ENCODE measurements at regions not wholly inside any gene's neighbourhood (a gene's known extent, or its start where the extent isn't known, plus 50 kb on each side); places are given as distances from the start of the nearest gene placed in this dataset.

DNA sequence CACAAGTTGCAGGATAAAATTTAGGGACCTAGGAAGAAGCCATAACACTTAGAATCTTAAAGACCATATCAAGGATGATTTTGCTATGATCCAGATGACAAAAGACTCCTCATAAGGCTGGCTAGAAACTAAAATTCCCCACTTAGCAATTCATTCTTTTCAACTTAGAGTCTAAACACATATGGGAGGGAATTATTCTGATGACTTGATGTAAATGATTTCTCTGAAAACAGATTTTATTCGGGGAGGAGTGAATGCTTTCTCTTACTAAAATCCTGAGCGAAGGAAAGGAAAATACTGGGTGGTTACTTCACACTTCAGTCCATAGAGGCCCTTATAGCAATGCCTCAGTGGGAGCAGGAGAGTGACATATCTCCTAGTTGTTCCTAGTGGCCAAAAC lies 138.7 kb upstream of the SORCS1 start:
- Histone ChIP-seq H2AFZ (replicated peaks; ENCODE audit: low read length, poor library complexity) (no peak overlapping the region), H2BK15ac (ENCODE audit: low read depth, low read length) (no peak overlapping the region), H2BK20ac (ENCODE audit: low read depth, low read length) (no peak overlapping the region), H3K4me3 (ENCODE audit: insufficient read depth, low read depth, low read length) (no peak overlapping the region), H2AK5ac (ENCODE audit: low read depth, low read length) (no peak overlapping the region), H4K20me1 (ENCODE audit: insufficient read depth, low read length) (no peaks in the 10 kb centered on the region), H3K27me3 (ENCODE audit: control insufficient read depth, insufficient read depth, low read length) (no peaks in the 10 kb centered on the region), H3K18ac (ENCODE audit: low read depth, low read length) (no peak overlapping the region), H2AK9ac (replicated peaks; ENCODE audit: low read depth, low read length, poor library complexity) (no peak overlapping the region), H3K27ac (ENCODE audit: insufficient read depth, low read length) (no peak overlapping the region), H3K9me3 (ENCODE audit: control insufficient read depth, insufficient read depth, low read length) (peaks cover 9% of the 10 kb centered on the region), H2BK120ac (ENCODE audit: low read depth, low read length) (no peak overlapping the region), H3K23ac (ENCODE audit: low read depth, low read length) (no peak overlapping the region), H3K4me2 (ENCODE audit: low read depth, low read length) (no peak overlapping the region), H4K5ac (ENCODE audit: low read depth, low read length) (no peak overlapping the region), H3K56ac (ENCODE audit: extremely low read depth, insufficient read depth, low read length) (no peak overlapping the region), H2BK5ac (ENCODE audit: low read depth, low read length, poor library complexity, severe bottlenecking) (no peak overlapping the region), H3K79me1 (ENCODE audit: low read depth in 1 of 2, low read length in 2 of 2) (no peaks in the 10 kb centered on the region), H3K4me1 (ENCODE audit: control insufficient read depth, insufficient read depth, low read length) (no peaks in the 10 kb centered on the region), H3K14ac (replicated peaks; ENCODE audit: low read depth, low read length) (no peak overlapping the region), H3K36me3 (ENCODE audit: control insufficient read depth, insufficient read depth, low read length) (no peaks in the 10 kb centered on the region), H3K4ac (ENCODE audit: low read depth, low read length) (no peak overlapping the region), H3K9ac (ENCODE audit: low read depth, low read length) (no peak overlapping the region), H4K91ac (ENCODE audit: insufficient read depth, low read depth, low read length) (no peak overlapping the region), H3K9me1 (ENCODE audit: insufficient read depth, low read length) (no peaks in the 10 kb centered on the region), H4K8ac (ENCODE audit: low read depth in 2 of 2, low read length in 2 of 2) (no peak overlapping the region)
- no TSS peak for BruUV-seq (replicated peaks)
- TF ChIP-seq, protein P1, sequence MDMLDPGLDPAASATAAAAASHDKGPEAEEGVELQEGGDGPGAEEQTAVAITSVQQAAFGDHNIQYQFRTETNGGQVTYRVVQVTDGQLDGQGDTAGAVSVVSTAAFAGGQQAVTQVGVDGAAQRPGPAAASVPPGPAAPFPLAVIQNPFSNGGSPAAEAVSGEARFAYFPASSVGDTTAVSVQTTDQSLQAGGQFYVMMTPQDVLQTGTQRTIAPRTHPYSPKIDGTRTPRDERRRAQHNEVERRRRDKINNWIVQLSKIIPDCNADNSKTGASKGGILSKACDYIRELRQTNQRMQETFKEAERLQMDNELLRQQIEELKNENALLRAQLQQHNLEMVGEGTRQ (IDR thresholded peaks at IDR 0.05; ENCODE audit: low read depth, low read length), result no peak
- TF ChIP-seq SMC3 (IDR thresholded peaks at IDR 0.05; ENCODE audit: low read depth, low read length) (no peak), RAD21 (IDR thresholded peaks at IDR 0.05; ENCODE audit: low read length) (no peak), BHLHE40 (IDR thresholded peaks at IDR 0.05; ENCODE audit: low read depth, low read length) (no peak), CHD1 (IDR thresholded peaks at IDR 0.05; ENCODE audit: low read depth, low read length) (no peak), MAFK (IDR thresholded peaks at IDR 0.05; ENCODE audit: low read depth, low read length) (no peak), CTCF (conservative IDR thresholded peaks at IDR 0.05; ENCODE audit: low read depth, low read length) (no peak), FOS (IDR thresholded peaks at IDR 0.05; ENCODE audit: low read depth, low read length) (no peak), NFE2L2 (IDR thresholded peaks at IDR 0.05; ENCODE audit: low read depth, low read length) (no peak), MXI1 (IDR thresholded peaks at IDR 0.05; ENCODE audit: borderline replicate concordance, low read depth, low read length) (no peak), RCOR1 (IDR thresholded peaks at IDR 0.05; ENCODE audit: insufficient replicate concordance, low read length) (no peak), MAZ (IDR thresholded peaks at IDR 0.05; ENCODE audit: borderline replicate concordance, low read depth, low read length) (no peak), RFX5 (IDR thresholded peaks at IDR 0.05; ENCODE audit: low read depth, low read length) (no peak), CEBPB (IDR thresholded peaks at IDR 0.05; ENCODE audit: low read depth, low read length) (no peak), POLR2A (IDR thresholded peaks at IDR 0.05; ENCODE audit: low read depth, low read length) (no peak), ELK1 (IDR thresholded peaks at IDR 0.05; ENCODE audit: borderline replicate concordance, low read depth, low read length) (no peak)
- no peak for DNase-seq
- intact Hi-C loops (cut with micrococcal nuclease) (no loop called here), dilution Hi-C loops (cut with HindIII; ENCODE audit: low sequenced_read_pairs, unreplicated experiment) (no loop called here), in situ Hi-C loops (cut with MboI; ENCODE audit: low sequenced_read_pairs) (no loop called here)
- WGBS, 2 experiments (ENCODE audit: extremely low coverage in 2 of 2, insufficient read length in 1 of 2), result no CpG with 5 or more reads among the region's 2 CpGs
- CTCF ChIA-PET, result no interaction called here
- POLR2A ChIA-PET (ENCODE audit: unreplicated experiment), result no interaction called here
- ATAC-seq (ENCODE audit: low read depth), result no peak

Measured in IMR-90 (cell line).